ENCODE measurements at regions not wholly inside any gene's neighbourhood (a gene's known extent, or its start where the extent isn't known, plus 50 kb on each side); places are given as distances from the start of the nearest gene placed in this dataset.

DNA sequence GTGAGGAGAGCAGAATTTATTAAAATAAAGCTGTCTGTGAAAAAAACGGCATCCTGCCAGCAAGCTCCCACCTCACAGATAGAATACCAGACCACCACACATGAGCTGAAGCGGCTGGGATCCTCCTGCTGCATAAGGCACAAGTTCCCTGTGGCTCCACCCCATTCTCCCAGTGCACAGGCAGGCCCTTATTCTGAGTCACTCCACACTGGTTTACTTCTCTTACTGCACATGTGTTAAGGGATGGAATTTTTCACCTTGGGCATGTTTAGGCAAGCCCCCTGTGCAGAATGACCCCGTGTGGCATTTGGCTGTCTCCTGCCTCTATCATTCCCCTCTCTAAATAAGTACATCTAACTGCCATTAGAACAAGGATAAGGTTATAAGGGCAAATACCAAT is 115.0 kb upstream of the ELAVL2 start:
- Mint-ChIP-seq H3K36me3 (ENCODE audit: insufficient read depth, unreplicated experiment) (no peaks in the 10 kb centered on the region), H3K27me3 (ENCODE audit: insufficient read depth, unreplicated experiment) (no peaks in the 10 kb centered on the region), H3K4me3 (ENCODE audit: unreplicated experiment) (no peak overlapping the region), H3K9me3 (ENCODE audit: unreplicated experiment) (no peaks in the 10 kb centered on the region), H3K4me1 (ENCODE audit: low read depth, unreplicated experiment) (no peaks in the 10 kb centered on the region), H3K27ac (ENCODE audit: unreplicated experiment) (no peak overlapping the region)
- intact Hi-C loops (cut with micrococcal nuclease; ENCODE audit: unreplicated experiment): no loop called here
- Histone ChIP-seq H3K4me1 (no peaks in the 10 kb centered on the region), H3K27me3 (replicated peaks; ENCODE audit: control insufficient read depth, insufficient read depth, low read length) (no peaks in the 10 kb centered on the region), H3K36me3 (ENCODE audit: control insufficient read depth, insufficient read depth, low read length) (no peaks in the 10 kb centered on the region), H3K9me3 (no peaks in the 10 kb centered on the region), H3K4me3 (ENCODE audit: low read depth, low read length) (no peak overlapping the region)
- no TSS peak for BruUV-seq (replicated peaks)
- TF ChIP-seq, protein P1, sequence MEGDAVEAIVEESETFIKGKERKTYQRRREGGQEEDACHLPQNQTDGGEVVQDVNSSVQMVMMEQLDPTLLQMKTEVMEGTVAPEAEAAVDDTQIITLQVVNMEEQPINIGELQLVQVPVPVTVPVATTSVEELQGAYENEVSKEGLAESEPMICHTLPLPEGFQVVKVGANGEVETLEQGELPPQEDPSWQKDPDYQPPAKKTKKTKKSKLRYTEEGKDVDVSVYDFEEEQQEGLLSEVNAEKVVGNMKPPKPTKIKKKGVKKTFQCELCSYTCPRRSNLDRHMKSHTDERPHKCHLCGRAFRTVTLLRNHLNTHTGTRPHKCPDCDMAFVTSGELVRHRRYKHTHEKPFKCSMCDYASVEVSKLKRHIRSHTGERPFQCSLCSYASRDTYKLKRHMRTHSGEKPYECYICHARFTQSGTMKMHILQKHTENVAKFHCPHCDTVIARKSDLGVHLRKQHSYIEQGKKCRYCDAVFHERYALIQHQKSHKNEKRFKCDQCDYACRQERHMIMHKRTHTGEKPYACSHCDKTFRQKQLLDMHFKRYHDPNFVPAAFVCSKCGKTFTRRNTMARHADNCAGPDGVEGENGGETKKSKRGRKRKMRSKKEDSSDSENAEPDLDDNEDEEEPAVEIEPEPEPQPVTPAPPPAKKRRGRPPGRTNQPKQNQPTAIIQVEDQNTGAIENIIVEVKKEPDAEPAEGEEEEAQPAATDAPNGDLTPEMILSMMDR (IDR thresholded peaks at IDR 0.05; ENCODE audit: insufficient read depth in 1 of 2, low read depth in 1 of 2, low read length in 1 of 2, severe bottlenecking in 1 of 2, unreplicated experiment in 1 of 2): no peak
- ChIA-PET POLR2A (no interaction called here), CTCF (no interaction called here)
- DNase-seq: no peak

DNA sequence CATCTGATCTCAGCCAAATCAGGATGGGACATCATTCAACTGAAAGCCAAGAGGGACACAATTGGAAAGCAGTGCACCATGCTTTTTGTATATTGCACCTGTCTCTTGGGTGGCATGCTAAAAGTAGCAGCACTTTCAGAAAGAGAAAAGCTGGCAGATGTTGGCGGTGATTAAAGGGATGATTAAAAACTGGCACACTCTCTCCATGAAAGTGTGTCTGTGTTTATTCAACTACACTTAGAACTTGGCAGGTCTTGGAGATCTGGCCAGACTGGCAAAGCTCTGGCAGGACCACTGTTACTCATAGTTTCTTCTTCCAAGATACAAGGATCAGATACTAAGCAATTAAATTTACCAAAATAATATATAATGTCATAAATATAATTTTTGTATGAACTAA is 112.9 kb upstream of the ELAVL2 start:
- H3K4me3 Mint-ChIP-seq (ENCODE audit: unreplicated experiment): no peak overlapping the region
- ChIA-PET POLR2A (no interaction called here), CTCF (no interaction called here)
- H3K27me3 Mint-ChIP-seq (ENCODE audit: insufficient read depth, unreplicated experiment): no peaks in the 10 kb centered on the region
- H3K27me3 ChIP-seq (replicated peaks; ENCODE audit: control insufficient read depth, insufficient read depth, low read length): no peaks in the 10 kb centered on the region
- no peak overlapping the region for H3K4me3 ChIP-seq (ENCODE audit: low read depth, low read length)
- intact Hi-C loops (cut with micrococcal nuclease; ENCODE audit: unreplicated experiment): no loop called here
- BruUV-seq (replicated peaks): no TSS peak
- H3K36me3 Mint-ChIP-seq (ENCODE audit: insufficient read depth, unreplicated experiment): no peaks in the 10 kb centered on the region
- H3K4me1 ChIP-seq: no peaks in the 10 kb centered on the region
- H3K9me3 Mint-ChIP-seq (ENCODE audit: unreplicated experiment): no peaks in the 10 kb centered on the region
- H3K4me1 Mint-ChIP-seq (ENCODE audit: low read depth, unreplicated experiment): no peaks in the 10 kb centered on the region
- DNase-seq: no peak
- no peak overlapping the region for H3K27ac Mint-ChIP-seq (ENCODE audit: unreplicated experiment)
- H3K36me3 ChIP-seq (ENCODE audit: control insufficient read depth, insufficient read depth, low read length): no peaks in the 10 kb centered on the region
- TF ChIP-seq, protein P1 (IDR thresholded peaks at IDR 0.05; ENCODE audit: insufficient read depth in 1 of 2, low read depth in 1 of 2, low read length in 1 of 2, severe bottlenecking in 1 of 2, unreplicated experiment in 1 of 2): no peak
- no peaks in the 10 kb centered on the region for H3K9me3 ChIP-seq

DNA sequence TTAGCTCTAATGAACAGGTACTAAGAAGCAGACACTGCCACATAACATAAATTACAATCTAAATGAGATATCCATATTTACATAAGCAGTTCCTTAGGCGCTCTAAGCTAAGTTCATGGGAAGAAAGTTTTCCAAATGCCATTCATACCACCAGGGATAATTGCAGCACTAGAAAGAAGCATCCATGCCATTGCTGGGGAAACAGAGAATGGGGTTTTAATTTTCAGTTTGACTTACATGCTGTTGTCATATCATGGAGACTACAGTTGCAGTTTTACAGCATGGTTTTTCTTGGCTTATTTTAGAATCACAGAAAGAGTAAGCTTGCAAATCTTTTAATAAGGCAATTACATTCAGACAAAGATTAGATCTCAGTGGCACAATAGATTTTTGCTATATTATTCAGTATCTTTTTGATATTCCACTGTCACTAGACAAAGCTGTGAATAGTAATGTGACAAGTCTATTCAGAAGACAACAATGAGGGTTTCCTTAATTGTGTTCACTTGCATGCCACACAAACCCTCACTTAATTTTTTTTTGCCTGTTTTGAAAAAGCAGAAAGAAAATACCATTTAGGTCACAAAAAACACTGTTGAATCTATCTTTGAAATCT is 108.4 kb upstream of the ELAVL2 start:
- H3K4me3 Mint-ChIP-seq (ENCODE audit: unreplicated experiment): no peak overlapping the region
- no peaks in the 10 kb centered on the region for H3K36me3 Mint-ChIP-seq (ENCODE audit: insufficient read depth, unreplicated experiment)
- no peaks in the 10 kb centered on the region for H3K9me3 Mint-ChIP-seq (ENCODE audit: unreplicated experiment)
- H3K4me1 ChIP-seq: no peaks in the 10 kb centered on the region
- no peaks in the 10 kb centered on the region for H3K27me3 Mint-ChIP-seq (ENCODE audit: insufficient read depth, unreplicated experiment)
- BruUV-seq (replicated peaks): no TSS peak
- H3K9me3 ChIP-seq: no peaks in the 10 kb centered on the region
- no peak overlapping the region for H3K4me3 ChIP-seq (ENCODE audit: low read depth, low read length)
- H3K36me3 ChIP-seq (ENCODE audit: control insufficient read depth, insufficient read depth, low read length): no peaks in the 10 kb centered on the region
- ChIA-PET CTCF (no interaction called here), POLR2A (no interaction called here)
- no peak for DNase-seq
- TF ChIP-seq, protein P1 (IDR thresholded peaks at IDR 0.05; ENCODE audit: insufficient read depth in 1 of 2, low read depth in 1 of 2, low read length in 1 of 2, severe bottlenecking in 1 of 2, unreplicated experiment in 1 of 2): no peak
- intact Hi-C loops (cut with micrococcal nuclease; ENCODE audit: unreplicated experiment): no loop called here
- no peaks in the 10 kb centered on the region for H3K4me1 Mint-ChIP-seq (ENCODE audit: low read depth, unreplicated experiment)
- H3K27ac Mint-ChIP-seq (ENCODE audit: unreplicated experiment): no peak overlapping the region
- no peaks in the 10 kb centered on the region for H3K27me3 ChIP-seq (replicated peaks; ENCODE audit: control insufficient read depth, insufficient read depth, low read length)

Measured in Caco-2 (cell line).